WI38 (cell line): ENCODE measurements at regions not wholly inside any gene's neighbourhood (a gene's known extent, or its start where the extent isn't known, plus 50 kb on each side); places are given as distances from the start of the nearest gene placed in this dataset.
"Not testable (repeated sequence)": the region's sequence is repeated elsewhere in the genome, so short reads cannot be mapped to it uniquely, and the experiment has no call there.

Experiments
- H3K4me3 ChIP-seq: 2 replicates; pipeline ENCODE4 v1.5.1; 2011; ENCODE audit warnings: low read depth, mild to moderate bottlenecking, control low read depth, low read length
- CTCF ChIP-seq: IDR thresholded peaks from 2 replicates; pipeline ENCODE4 v1.5.1; 2012; ENCODE audit warnings: low read depth, mild to moderate bottlenecking, control low read depth, low read length

GRCh38 chr4:132770776-132771175 lies 378.3 kb upstream of the PCDH10 start:
- TF ChIP-seq CTCF: no peak
- no peak overlapping the region for H3K4me3 ChIP-seq

GRCh38 chr4:132792310-132792709 lies 356.8 kb upstream of the PCDH10 start:
- H3K4me3 ChIP-seq: no peak overlapping the region
- TF ChIP-seq CTCF: no peak

GRCh38 chr4:132797856-132798255 lies 351.2 kb upstream of the PCDH10 start:
- H3K4me3 ChIP-seq: no peak overlapping the region
- TF ChIP-seq CTCF: no peak

- no peak for TF ChIP-seq CTCF
- no peak overlapping the region for H3K4me3 ChIP-seq
These were observed 339.6 kb upstream of the PCDH10 start for GRCh38 chr4:132809298-132810032.

GRCh38 chr4:132813061-132813460 lies 336.0 kb upstream of the PCDH10 start:
- H3K4me3 ChIP-seq: not testable (repeated sequence)

GRCh38 chr4:132818091-132818490 lies 331.0 kb upstream of the PCDH10 start:
- H3K4me3 ChIP-seq: no peak overlapping the region
- no peak for TF ChIP-seq CTCF

GRCh38 chr4:132823419-132823818 lies 325.7 kb upstream of the PCDH10 start:
- TF ChIP-seq CTCF: no peak
- H3K4me3 ChIP-seq: no peak overlapping the region

GRCh38 chr4:132824761-132825160 lies 324.3 kb upstream of the PCDH10 start:
- TF ChIP-seq CTCF: no peak
- no peak overlapping the region for H3K4me3 ChIP-seq
